ENCODE measurements at regions not wholly inside any gene's neighbourhood (a gene's known extent, or its start where the extent isn't known, plus 50 kb on each side); places are given as distances from the start of the nearest gene placed in this dataset.
A peak's percentile ranks its signal among the peaks of the same experiment; 100 is the strongest.

GRCh38 chr21:34197561-34197960 lies 124.2 kb downstream of the MRPS6 start:
- Histone ChIP-seq H3K56ac (replicated peaks; ENCODE audit: insufficient read length, low read depth, low read length) (no peak overlapping the region), H4K5ac (ENCODE audit: insufficient read length, low read depth, low read length) (no peak overlapping the region), H3K4ac (replicated peaks; ENCODE audit: insufficient read length, low read depth, low read length) (no peak overlapping the region), H3K36me3 (ENCODE audit: control insufficient read depth in 2 of 4, insufficient read depth in 4 of 4, low read length in 3 of 4) (no peaks in the 10 kb centered on the region), H3K23ac (ENCODE audit: insufficient read length) (no peak overlapping the region), H3K14ac (ENCODE audit: insufficient read length) (no peak overlapping the region), H3K23me2 (ENCODE audit: low read depth, low read length) (peaks cover 5% of the 10 kb centered on the region), H3K79me2 (ENCODE audit: control insufficient read depth in 1 of 2, insufficient read depth in 2 of 2, low read length in 2 of 2) (no peaks in the 10 kb centered on the region), H2AK5ac (ENCODE audit: low read depth, low read length) (no peak overlapping the region), H2BK20ac (ENCODE audit: low read length) (0 out of 2 replicates have a peak overlapping the region, but pooled peaks have one; percentile 44), H4K91ac (replicated peaks; ENCODE audit: insufficient read length, low read length) (no peak overlapping the region), H3K4me2 (ENCODE audit: insufficient read depth in 1 of 2, low read depth in 2 of 2, low read length in 2 of 2) (no peak overlapping the region), H3K4me1 (replicated peaks in 1 of 4; ENCODE audit: control insufficient read depth in 3 of 4, insufficient read depth in 4 of 4, low read length in 3 of 4) (peaks cover 9 to 18% (median 15%) of the 10 kb centered on the region in 4 experiments), H2BK15ac (ENCODE audit: low read length) (no peak overlapping the region), H3K9ac (replicated peaks in 1 of 4; ENCODE audit: extremely low read depth in 1 of 4, low read depth in 3 of 4, low read length in 3 of 4) (no peak overlapping the region), H3K27ac (ENCODE audit: low read depth, low read length) (no peak overlapping the region), H4K20me1 (replicated peaks in 1 of 2; ENCODE audit: control insufficient read depth in 1 of 2, insufficient read depth in 2 of 2, low read length in 2 of 2) (no peaks in the 10 kb centered on the region), H3K27me3 (replicated peaks in 1 of 4; ENCODE audit: control insufficient read depth in 3 of 4, extremely low read depth in 1 of 4, insufficient read depth in 3 of 4, low read length in 3 of 4) (no peaks in the 10 kb centered on the region), H4K8ac (ENCODE audit: extremely low read depth, insufficient read depth, low read length) (no peak overlapping the region), H2AFZ (ENCODE audit: low read length) (no peak overlapping the region), H2BK120ac (replicated peaks; ENCODE audit: low read depth, low read length) (no peak overlapping the region), H3K4me3 (ENCODE audit: extremely low read depth in 1 of 4, insufficient read depth in 2 of 4, low read depth in 3 of 4, low read length in 4 of 4) (no peak overlapping the region), H3K9me3 (ENCODE audit: insufficient read depth in 2 of 2, low read depth in 1 of 2, low read length in 1 of 2) (0 out of 4 replicates have a peak, but pooled peaks cover 0 to 3% of the 10 kb centered on the region in 2 experiments), H2BK5ac (ENCODE audit: low read depth, low read length) (no peak overlapping the region; the same call in 1 of the 2 replicates), H3K18ac (ENCODE audit: extremely low read depth, low read length) (no peak overlapping the region), H3K79me1 (ENCODE audit: low read depth, low read length) (no peaks in the 10 kb centered on the region), H2BK12ac (ENCODE audit: low read depth, low read length) (peak overlapping the region; percentile 35; the same call in 1 of the 2 replicates)
- CTCF ChIA-PET (ENCODE audit: partially characterized antibody), result interaction anchor here (1.1 to 1.9 kb wide), 3 partner anchors 64 to 97 kb away, joined by 3 to 7 read pairs (median 6); no protein-coding TSS in a partner anchor
- FAIRE-seq, result no peak
- POLR2A ChIA-PET (ENCODE audit: partially characterized antibody), result interaction anchor here (0.7 kb wide), 2 partner anchors 71 to 93 kb away, joined by 3 read pairs; no protein-coding TSS in a partner anchor
- no peak for DNase-seq (ENCODE audit: low read depth in 1 of 2, low spot score in 2 of 2)
- WGBS, 2 experiments (ENCODE audit: extremely low coverage in 1 of 2, insufficient coverage in 1 of 2, insufficient read length in 1 of 2, insufficient replicate concordance in 2 of 2, low coverage in 1 of 2, low lambda C conversion rate in 2 of 2, missing lambda C conversion rate in 1 of 2), result 91% methylated on average over 3 of the region's 3 CpGs; no CpG with 5 or more reads in 1 of the 2 experiments

All from H1 (cell line).